HEK293 (cell line): ENCODE measurements at regions not wholly inside any gene's neighbourhood (a gene's known extent, or its start where the extent isn't known, plus 50 kb on each side); places are given as distances from the start of the nearest gene placed in this dataset.
A peak's percentile ranks its signal among the peaks of the same experiment; 100 is the strongest.

Experiments
- CTCF ChIA-PET: fragments of 350-600 bp; formaldehyde crosslinking; extraction: SDS; loops from one replicate; lab custom pipeline; 2021; ENCODE audit warnings: antibody characterized with exemption; lab: Yijun Ruan, JAX
- POLR2A ChIA-PET: fragments of 300-600 bp; formaldehyde crosslinking; extraction: SDS; loops from one replicate; lab custom pipeline; 2020; ENCODE audit warnings: antibody characterized with exemption, inconsistent platforms; lab: Yijun Ruan, JAX
- H3K27ac ChIP-seq: fragments of 200-500 bp; sonication (Bioruptor generic); 2 replicates; pipeline ENCODE4 v1.5.1; 2014; ENCODE audit warnings: low read depth, low read length, control low read depth, inconsistent platforms; ENCODE audit errors: extremely low read depth
- H3K36me3 ChIP-seq, 2 experiments: fragments of 200-500 bp in 1 of 2; sonication (Bioruptor generic) in 1 of 2; 1 replicate in 1 of 2; 2 replicates in 1 of 2; pipeline ENCODE4 v1.5.1; 2014 to 2017; ENCODE audit warnings: inconsistent platforms in 2 of 2, low read length in 2 of 2; ENCODE audit not compliant: control insufficient read depth in 2 of 2, insufficient read depth in 1 of 2
- H3K4me1 ChIP-seq: fragments of 200-500 bp; sonication (Bioruptor generic); 2 replicates; pipeline ENCODE4 v1.5.1; 2014; ENCODE audit warnings: mild to moderate bottlenecking, low read length, inconsistent platforms; ENCODE audit not compliant: control insufficient read depth, insufficient read depth
- H3K4me3 ChIP-seq: 2 replicates; pipeline ENCODE4 v1.5.1; 2011; ENCODE audit warnings: low read depth, mild to moderate bottlenecking, control low read depth, low read length, moderate library complexity
- H3K9me3 ChIP-seq: fragments of 200-500 bp; sonication (Bioruptor generic); 2 replicates; pipeline ENCODE4 v1.5.1; 2014; ENCODE audit warnings: low read depth, low read length, inconsistent platforms; ENCODE audit not compliant: control insufficient read depth, insufficient read depth
- EGR2 ChIP-seq: fragments of 450-650 bp; formaldehyde crosslinking; IDR thresholded peaks from 2 replicates; pipeline ENCODE4 v1.5.1; 2016; ENCODE audit warnings: low read depth, missing biosample characterization, missing genetic modification characterization
- GLIS1 ChIP-seq: fragments of 450-650 bp; formaldehyde crosslinking; IDR thresholded peaks from 2 replicates; pipeline ENCODE4 v1.5.1; 2016; ENCODE audit warnings: missing biosample characterization, missing genetic modification characterization
- HOXA7 ChIP-seq: sonication (generic); formaldehyde crosslinking; IDR thresholded peaks from 2 replicates; pipeline ENCODE4 v1.8.1; 2022; ENCODE audit warnings: missing genetic modification reagents, borderline replicate concordance
- RBAK ChIP-seq: fragments of 450-650 bp; formaldehyde crosslinking; IDR thresholded peaks from 2 replicates; pipeline ENCODE4 v1.5.1; 2016; ENCODE audit warnings: missing biosample characterization, missing genetic modification characterization
- SP3 ChIP-seq: fragments of 450-650 bp; formaldehyde crosslinking; IDR thresholded peaks from 2 replicates; pipeline ENCODE4 v1.5.1; 2016; ENCODE audit warnings: missing biosample characterization, missing genetic modification characterization
- ZBTB48 ChIP-seq: fragments of 450-650 bp; formaldehyde crosslinking; IDR thresholded peaks from 2 replicates; pipeline ENCODE4 v1.5.1; 2016; ENCODE audit warnings: missing biosample characterization, missing genetic modification characterization
- ZFHX2 ChIP-seq: fragments of 450-650 bp; formaldehyde crosslinking; conservative IDR thresholded peaks from 2 replicates; pipeline ENCODE4 v1.5.1; 2016; ENCODE audit warnings: missing biosample characterization, missing genetic modification characterization
- ZNF157 ChIP-seq: fragments of 450-650 bp; formaldehyde crosslinking; IDR thresholded peaks from 2 replicates; pipeline ENCODE4 v1.5.1; 2016; ENCODE audit warnings: missing biosample characterization, missing genetic modification characterization
- ZNF184 ChIP-seq: fragments of 450-650 bp; IDR thresholded peaks from 2 replicates; pipeline ENCODE4 v1.5.1; 2018; ENCODE audit warnings: missing biosample characterization, mild to moderate bottlenecking, missing genetic modification characterization
- ZNF433 ChIP-seq: fragments of 450-650 bp; formaldehyde crosslinking; IDR thresholded peaks from 2 replicates; pipeline ENCODE4 v1.5.1; 2016; ENCODE audit warnings: missing biosample characterization, missing genetic modification characterization, low read depth
- ZNF529 ChIP-seq: fragments of 450-650 bp; formaldehyde crosslinking; IDR thresholded peaks from 2 replicates; pipeline ENCODE4 v1.5.1; 2017; ENCODE audit warnings: missing genetic modification characterization, missing biosample characterization; ENCODE audit not compliant: insufficient replicate concordance
- ZNF600 ChIP-seq: fragments of 450-650 bp; formaldehyde crosslinking; IDR thresholded peaks from 2 replicates; pipeline ENCODE4 v1.5.1; 2016; ENCODE audit warnings: missing biosample characterization, missing genetic modification characterization
- ZNF610 ChIP-seq: fragments of 450-650 bp; formaldehyde crosslinking; IDR thresholded peaks from 2 replicates; pipeline ENCODE4 v1.5.1; 2016; ENCODE audit warnings: missing biosample characterization, missing genetic modification characterization, borderline replicate concordance
- ZNF624 ChIP-seq: fragments of 450-650 bp; formaldehyde crosslinking; IDR thresholded peaks from 2 replicates; pipeline ENCODE4 v1.5.1; 2017; ENCODE audit warnings: missing biosample characterization, missing genetic modification characterization
- ZNF76 ChIP-seq: fragments of 450-650 bp; formaldehyde crosslinking; IDR thresholded peaks from 2 replicates; pipeline ENCODE4; 2016; ENCODE audit warnings: low read depth, missing biosample characterization, missing genetic modification characterization, borderline replicate concordance
- ZNF791 ChIP-seq: fragments of 450-650 bp; formaldehyde crosslinking; IDR thresholded peaks from 2 replicates; pipeline ENCODE4 v1.5.1; 2016; ENCODE audit warnings: missing biosample characterization, missing genetic modification characterization
- TF ChIP-seq, protein P1 (sequence below): fragments of 450-650 bp; formaldehyde crosslinking; IDR thresholded peaks from 2 replicates; pipeline ENCODE4 v1.5.1; 2016; ENCODE audit warnings: missing biosample characterization, missing genetic modification characterization
- TF ChIP-seq, protein P2 (sequence below): fragments of 450-650 bp; formaldehyde crosslinking; IDR thresholded peaks from 2 replicates; pipeline ENCODE4 v1.5.1; 2016; ENCODE audit warnings: missing biosample characterization, missing genetic modification characterization
- TF ChIP-seq, protein P3 (sequence below): fragments of 450-650 bp; formaldehyde crosslinking; IDR thresholded peaks from 2 replicates; pipeline ENCODE4 v1.5.1; 2016; ENCODE audit warnings: missing biosample characterization, missing genetic modification characterization, low read depth
- TF ChIP-seq, protein P4 (sequence below): fragments of 450-650 bp; formaldehyde crosslinking; IDR thresholded peaks from 2 replicates; pipeline ENCODE4 v1.5.1; 2016; ENCODE audit warnings: missing biosample characterization, missing genetic modification characterization

- H3K4me3 ChIP-seq: no peak overlapping the region
- no peaks in the 10 kb centered on the region for H3K9me3 ChIP-seq
- peaks cover 18% of the 10 kb centered on the region for H3K4me1 ChIP-seq
- no peak overlapping the region for H3K27ac ChIP-seq
- ChIA-PET CTCF (interaction anchor here (1.1 kb wide), 1 partner anchor 8 kb away, joined by 3 read pairs; no protein-coding TSS in a partner anchor), POLR2A (no interaction called here)
- H3K36me3 ChIP-seq: peaks cover 0 to 4% of the 10 kb centered on the region in 2 experiments; a peak in 1 of 3 replicates
- TF ChIP-seq ZNF624 (no peak), ZNF610 (tag by site-specific recombination) (no peak), SP3 (tag by site-specific recombination) (peak; percentile 21; the same call in 1 of the 2 replicates), ZNF76 (peak; percentile 53; the same call in 1 of the 2 replicates), HOXA7 (CRISPR knock-in tag) (no peak), ZNF184 (tag by site-specific recombination) (no peak), GLIS1 (tag by site-specific recombination) (no peak), ZNF791 (tag by site-specific recombination) (no peak), ZNF157 (tag by site-specific recombination) (no peak), ZBTB48 (no peak), RBAK (tag by site-specific recombination) (no peak), ZFHX2 (tag by site-specific recombination) (peak; percentile 34; the same call in 1 of the 2 replicates), EGR2 (tag by site-specific recombination) (peak; percentile 79), ZNF529 (tag by site-specific recombination) (peak; percentile 7)
- TF ChIP-seq, protein P1, sequence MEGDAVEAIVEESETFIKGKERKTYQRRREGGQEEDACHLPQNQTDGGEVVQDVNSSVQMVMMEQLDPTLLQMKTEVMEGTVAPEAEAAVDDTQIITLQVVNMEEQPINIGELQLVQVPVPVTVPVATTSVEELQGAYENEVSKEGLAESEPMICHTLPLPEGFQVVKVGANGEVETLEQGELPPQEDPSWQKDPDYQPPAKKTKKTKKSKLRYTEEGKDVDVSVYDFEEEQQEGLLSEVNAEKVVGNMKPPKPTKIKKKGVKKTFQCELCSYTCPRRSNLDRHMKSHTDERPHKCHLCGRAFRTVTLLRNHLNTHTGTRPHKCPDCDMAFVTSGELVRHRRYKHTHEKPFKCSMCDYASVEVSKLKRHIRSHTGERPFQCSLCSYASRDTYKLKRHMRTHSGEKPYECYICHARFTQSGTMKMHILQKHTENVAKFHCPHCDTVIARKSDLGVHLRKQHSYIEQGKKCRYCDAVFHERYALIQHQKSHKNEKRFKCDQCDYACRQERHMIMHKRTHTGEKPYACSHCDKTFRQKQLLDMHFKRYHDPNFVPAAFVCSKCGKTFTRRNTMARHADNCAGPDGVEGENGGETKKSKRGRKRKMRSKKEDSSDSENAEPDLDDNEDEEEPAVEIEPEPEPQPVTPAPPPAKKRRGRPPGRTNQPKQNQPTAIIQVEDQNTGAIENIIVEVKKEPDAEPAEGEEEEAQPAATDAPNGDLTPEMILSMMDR (tag by site-specific recombination): no peak
- TF ChIP-seq, protein P2, sequence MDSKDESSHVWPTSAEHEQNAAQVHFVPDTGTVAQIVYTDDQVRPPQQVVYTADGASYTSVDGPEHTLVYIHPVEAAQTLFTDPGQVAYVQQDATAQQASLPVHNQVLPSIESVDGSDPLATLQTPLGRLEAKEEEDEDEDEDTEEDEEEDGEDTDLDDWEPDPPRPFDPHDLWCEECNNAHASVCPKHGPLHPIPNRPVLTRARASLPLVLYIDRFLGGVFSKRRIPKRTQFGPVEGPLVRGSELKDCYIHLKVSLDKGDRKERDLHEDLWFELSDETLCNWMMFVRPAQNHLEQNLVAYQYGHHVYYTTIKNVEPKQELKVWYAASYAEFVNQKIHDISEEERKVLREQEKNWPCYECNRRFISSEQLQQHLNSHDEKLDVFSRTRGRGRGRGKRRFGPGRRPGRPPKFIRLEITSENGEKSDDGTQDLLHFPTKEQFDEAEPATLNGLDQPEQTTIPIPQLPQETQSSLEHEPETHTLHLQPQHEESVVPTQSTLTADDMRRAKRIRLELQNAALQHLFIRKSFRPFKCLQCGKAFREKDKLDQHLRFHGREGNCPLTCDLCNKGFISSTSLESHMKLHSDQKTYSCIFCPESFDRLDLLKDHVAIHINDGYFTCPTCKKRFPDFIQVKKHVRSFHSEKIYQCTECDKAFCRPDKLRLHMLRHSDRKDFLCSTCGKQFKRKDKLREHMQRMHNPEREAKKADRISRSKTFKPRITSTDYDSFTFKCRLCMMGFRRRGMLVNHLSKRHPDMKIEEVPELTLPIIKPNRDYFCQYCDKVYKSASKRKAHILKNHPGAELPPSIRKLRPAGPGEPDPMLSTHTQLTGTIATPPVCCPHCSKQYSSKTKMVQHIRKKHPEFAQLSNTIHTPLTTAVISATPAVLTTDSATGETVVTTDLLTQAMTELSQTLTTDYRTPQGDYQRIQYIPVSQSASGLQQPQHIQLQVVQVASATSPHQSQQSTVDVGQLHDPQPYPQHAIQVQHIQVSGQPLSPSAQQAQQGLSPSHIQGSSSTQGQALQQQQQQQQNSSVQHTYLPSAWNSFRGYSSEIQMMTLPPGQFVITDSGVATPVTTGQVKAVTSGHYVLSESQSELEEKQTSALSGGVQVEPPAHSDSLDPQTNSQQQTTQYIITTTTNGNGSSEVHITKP (tag by site-specific recombination): peak; percentile 26; the same call in 1 of the 2 replicates
Measured at GRCh38 chr21:31405604-31406003, 61.5 kb upstream of the TIAM1 start.

DNA sequence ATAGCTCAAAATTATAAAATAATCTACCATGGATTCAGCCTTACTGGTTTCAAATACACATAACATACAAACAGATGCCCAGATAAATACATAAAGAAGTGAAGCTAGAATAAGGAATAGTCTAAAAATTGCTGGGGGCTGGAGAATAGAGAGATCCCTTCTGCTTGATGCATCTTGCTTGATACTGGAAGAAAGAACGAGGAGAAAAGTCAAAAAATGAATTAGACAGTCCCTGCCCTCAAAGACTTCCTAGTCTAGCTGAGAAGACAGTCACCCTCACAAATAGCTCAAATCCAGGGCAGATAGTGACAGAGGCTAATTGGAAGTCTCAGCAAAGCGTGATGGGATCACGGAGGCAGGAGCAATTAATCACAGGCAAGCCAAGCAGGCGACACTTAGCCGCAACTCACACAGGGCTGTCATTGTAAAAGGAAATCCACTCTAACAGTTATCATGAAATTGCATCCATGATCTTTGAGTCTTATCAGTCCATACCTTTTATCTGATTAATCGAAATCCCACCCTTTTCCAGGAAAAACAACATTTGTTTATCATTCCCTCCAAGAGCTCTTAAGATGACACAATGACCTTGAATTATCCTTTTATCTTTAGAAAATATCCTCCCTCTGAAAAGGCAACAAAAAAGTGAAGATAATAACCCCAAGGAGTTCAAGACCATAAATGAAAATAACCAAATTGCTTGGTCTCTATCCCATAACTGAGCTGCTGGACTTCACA, 59.7 kb upstream of the TIAM1 start:
- Histone ChIP-seq H3K36me3 (no peaks in the 10 kb centered on the region), H3K4me3 (no peak overlapping the region), H3K4me1 (peaks cover 27% of the 10 kb centered on the region), H3K27ac (peak overlapping the region; percentile 2; the same call in 1 of the 2 replicates), H3K9me3 (no peaks in the 10 kb centered on the region)
- POLR2A ChIA-PET: interaction anchor here (0.7 to 1.9 kb wide), 2 partner anchors 43 to 155 kb away, joined by 6 to 14 read pairs; no protein-coding TSS in a partner anchor
- CTCF ChIA-PET: interaction anchor here (0.6 to 2.1 kb wide), 5 partner anchors 12 to 971 kb away, joined by 3 to 10 read pairs (median 5); no protein-coding TSS in a partner anchor
- no peak for TF ChIP-seq EGR2 (tag by site-specific recombination)
- no peak for TF ChIP-seq ZNF433
- TF ChIP-seq, protein P2 (tag by site-specific recombination): no peak
- TF ChIP-seq, protein P3, sequence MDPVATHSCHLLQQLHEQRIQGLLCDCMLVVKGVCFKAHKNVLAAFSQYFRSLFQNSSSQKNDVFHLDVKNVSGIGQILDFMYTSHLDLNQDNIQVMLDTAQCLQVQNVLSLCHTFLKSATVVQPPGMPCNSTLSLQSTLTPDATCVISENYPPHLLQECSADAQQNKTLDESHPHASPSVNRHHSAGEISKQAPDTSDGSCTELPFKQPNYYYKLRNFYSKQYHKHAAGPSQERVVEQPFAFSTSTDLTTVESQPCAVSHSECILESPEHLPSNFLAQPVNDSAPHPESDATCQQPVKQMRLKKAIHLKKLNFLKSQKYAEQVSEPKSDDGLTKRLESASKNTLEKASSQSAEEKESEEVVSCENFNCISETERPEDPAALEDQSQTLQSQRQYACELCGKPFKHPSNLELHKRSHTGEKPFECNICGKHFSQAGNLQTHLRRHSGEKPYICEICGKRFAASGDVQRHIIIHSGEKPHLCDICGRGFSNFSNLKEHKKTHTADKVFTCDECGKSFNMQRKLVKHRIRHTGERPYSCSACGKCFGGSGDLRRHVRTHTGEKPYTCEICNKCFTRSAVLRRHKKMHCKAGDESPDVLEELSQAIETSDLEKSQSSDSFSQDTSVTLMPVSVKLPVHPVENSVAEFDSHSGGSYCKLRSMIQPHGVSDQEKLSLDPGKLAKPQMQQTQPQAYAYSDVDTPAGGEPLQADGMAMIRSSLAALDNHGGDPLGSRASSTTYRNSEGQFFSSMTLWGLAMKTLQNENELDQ (tag by site-specific recombination): no peak
- TF ChIP-seq, protein P4, sequence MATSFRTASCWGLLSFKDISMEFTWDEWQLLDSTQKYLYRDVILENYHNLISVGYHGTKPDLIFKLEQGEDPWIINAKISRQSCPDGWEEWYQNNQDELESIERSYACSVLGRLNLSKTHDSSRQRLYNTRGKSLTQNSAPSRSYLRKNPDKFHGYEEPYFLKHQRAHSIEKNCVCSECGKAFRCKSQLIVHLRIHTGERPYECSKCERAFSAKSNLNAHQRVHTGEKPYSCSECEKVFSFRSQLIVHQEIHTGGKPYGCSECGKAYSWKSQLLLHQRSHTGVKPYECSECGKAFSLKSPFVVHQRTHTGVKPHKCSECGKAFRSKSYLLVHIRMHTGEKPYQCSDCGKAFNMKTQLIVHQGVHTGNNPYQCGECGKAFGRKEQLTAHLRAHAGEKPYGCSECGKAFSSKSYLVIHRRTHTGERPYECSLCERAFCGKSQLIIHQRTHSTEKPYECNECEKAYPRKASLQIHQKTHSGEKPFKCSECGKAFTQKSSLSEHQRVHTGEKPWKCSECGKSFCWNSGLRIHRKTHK: no peak
- TF ChIP-seq ZNF600 (tag by site-specific recombination): no peak
